ENCODE measurements at regions not wholly inside any gene's neighbourhood (a gene's known extent, or its start where the extent isn't known, plus 50 kb on each side); places are given as distances from the start of the nearest gene placed in this dataset.

DNA sequence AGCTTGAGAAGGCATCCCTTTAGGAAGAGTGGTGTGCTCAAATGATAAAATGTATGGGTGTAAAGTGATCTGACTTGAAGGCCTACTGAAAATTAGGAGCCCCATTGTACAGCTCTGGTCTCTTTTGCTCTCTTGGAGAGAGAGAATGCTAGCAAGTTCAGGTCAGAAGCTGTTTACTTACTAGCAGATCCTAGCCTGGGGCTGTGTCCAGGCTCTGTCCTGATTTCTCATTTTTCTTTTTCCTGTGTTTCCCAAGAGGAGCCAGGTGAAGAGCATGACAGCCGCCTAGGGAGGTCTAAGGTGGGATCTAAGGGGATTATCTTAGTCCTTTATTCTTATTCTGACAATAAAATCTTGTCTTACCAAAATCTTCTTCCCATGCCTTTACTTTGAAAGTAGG, 272.8 kb downstream of the NNT start:
- Histone ChIP-seq H3K4me3 (ENCODE audit: extremely low read depth, insufficient read depth, low read length, poor library complexity, severe bottlenecking) (no peak overlapping the region), H3K9me3 (ENCODE audit: control insufficient read depth, low read length) (no peaks in the 10 kb centered on the region), H3K36me3 (ENCODE audit: control insufficient read depth, insufficient read depth, low read length) (no peaks in the 10 kb centered on the region), H3K27ac (ENCODE audit: low read depth, low read length, severe bottlenecking) (no peak overlapping the region), H3K4me1 (ENCODE audit: control insufficient read depth, insufficient read depth, low read length, poor library complexity, severe bottlenecking) (peaks cover 6% of the 10 kb centered on the region)
- no CpG with 5 or more reads among the region's 1 CpG for WGBS, 2 experiments (ENCODE audit: insufficient coverage in 2 of 2)

DNA sequence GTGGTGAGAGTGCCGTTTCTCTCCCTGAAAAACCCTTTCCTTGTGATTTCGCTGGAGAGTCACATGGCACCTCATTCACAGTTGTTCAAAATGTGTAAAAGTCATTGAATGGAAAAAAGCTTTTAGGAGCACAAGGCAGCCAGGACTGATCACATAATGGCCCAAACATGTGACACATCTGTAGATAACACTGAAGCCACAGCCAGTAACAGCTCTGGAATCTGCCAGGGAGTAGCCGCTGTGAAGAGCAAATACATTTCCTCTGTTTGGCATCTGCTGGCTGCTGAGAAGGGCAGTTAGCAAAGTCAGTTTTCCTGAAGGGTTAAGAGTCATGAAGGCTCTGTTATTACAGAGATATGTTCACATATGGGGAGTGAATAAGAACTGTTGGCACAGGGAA, 271.8 kb downstream of the NNT start:
- Histone ChIP-seq H3K4me1 (ENCODE audit: control insufficient read depth, insufficient read depth, low read length, poor library complexity, severe bottlenecking) (peaks cover 6% of the 10 kb centered on the region), H3K9me3 (ENCODE audit: control insufficient read depth, low read length) (no peaks in the 10 kb centered on the region), H3K36me3 (ENCODE audit: control insufficient read depth, insufficient read depth, low read length) (no peaks in the 10 kb centered on the region), H3K4me3 (ENCODE audit: extremely low read depth, insufficient read depth, low read length, poor library complexity, severe bottlenecking) (no peak overlapping the region), H3K27ac (ENCODE audit: low read depth, low read length, severe bottlenecking) (peak overlapping the region; percentile 57)
- WGBS, 2 experiments (ENCODE audit: insufficient coverage in 2 of 2), result 42% methylated on average over 3 of the region's 3 CpGs; no CpG with 5 or more reads in 1 of the 2 experiments

DNA sequence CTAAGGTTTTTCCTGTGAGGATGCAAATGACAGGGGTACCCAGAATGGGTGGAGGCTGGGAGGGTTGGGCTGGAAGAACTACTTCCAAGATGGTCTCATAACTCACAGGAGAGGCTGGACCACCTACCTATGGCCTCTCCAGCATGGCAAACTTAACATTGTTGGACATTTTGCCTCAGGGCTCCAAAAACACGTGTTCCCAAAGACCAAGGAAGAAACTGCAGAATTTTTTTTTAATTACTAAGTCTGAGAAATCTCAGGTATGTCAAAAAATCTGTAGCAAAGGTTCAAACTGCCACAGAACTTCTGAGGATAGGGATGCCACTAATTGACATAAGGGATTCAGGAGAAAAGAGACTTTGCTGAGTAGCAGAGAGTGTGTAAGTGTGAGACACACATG, 270.8 kb downstream of the NNT start:
- 83% methylated on average over 1 of the region's 1 CpG; no CpG with 5 or more reads in 1 of the 2 experiments for WGBS, 2 experiments (ENCODE audit: insufficient coverage in 2 of 2)
- Histone ChIP-seq H3K4me1 (ENCODE audit: control insufficient read depth, insufficient read depth, low read length, poor library complexity, severe bottlenecking) (peaks cover 6% of the 10 kb centered on the region), H3K27ac (ENCODE audit: low read depth, low read length, severe bottlenecking) (no peak overlapping the region), H3K4me3 (ENCODE audit: extremely low read depth, insufficient read depth, low read length, poor library complexity, severe bottlenecking) (no peak overlapping the region), H3K36me3 (ENCODE audit: control insufficient read depth, insufficient read depth, low read length) (no peaks in the 10 kb centered on the region), H3K9me3 (ENCODE audit: control insufficient read depth, low read length) (no peaks in the 10 kb centered on the region)

DNA sequence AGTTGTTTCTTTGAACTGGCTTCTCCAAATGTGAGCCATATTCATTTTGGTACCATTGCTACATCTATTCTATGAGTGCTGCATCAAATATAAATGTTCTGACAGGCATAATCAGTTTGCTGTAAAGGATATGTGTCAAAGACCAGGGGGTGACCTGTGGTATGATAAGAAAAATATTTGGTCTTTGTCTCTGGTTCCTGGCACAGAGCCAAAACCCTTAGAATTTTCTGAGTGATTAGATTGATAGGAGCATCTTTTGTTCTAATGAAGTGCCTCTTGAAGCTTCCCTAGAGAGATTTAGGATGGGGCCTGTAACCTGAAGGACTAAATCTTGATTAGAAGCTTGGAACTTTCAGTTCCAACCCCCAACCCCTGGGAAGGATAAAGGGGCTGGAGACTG, 256.3 kb downstream of the NNT start:
- Histone ChIP-seq H3K27ac (ENCODE audit: low read depth, low read length, severe bottlenecking) (no peak overlapping the region), H3K4me1 (ENCODE audit: control insufficient read depth, insufficient read depth, low read length, poor library complexity, severe bottlenecking) (peaks cover 14% of the 10 kb centered on the region), H3K9me3 (ENCODE audit: control insufficient read depth, low read length) (no peaks in the 10 kb centered on the region), H3K4me3 (ENCODE audit: extremely low read depth, insufficient read depth, low read length, poor library complexity, severe bottlenecking) (no peak overlapping the region), H3K36me3 (ENCODE audit: control insufficient read depth, insufficient read depth, low read length) (no peaks in the 10 kb centered on the region)

DNA sequence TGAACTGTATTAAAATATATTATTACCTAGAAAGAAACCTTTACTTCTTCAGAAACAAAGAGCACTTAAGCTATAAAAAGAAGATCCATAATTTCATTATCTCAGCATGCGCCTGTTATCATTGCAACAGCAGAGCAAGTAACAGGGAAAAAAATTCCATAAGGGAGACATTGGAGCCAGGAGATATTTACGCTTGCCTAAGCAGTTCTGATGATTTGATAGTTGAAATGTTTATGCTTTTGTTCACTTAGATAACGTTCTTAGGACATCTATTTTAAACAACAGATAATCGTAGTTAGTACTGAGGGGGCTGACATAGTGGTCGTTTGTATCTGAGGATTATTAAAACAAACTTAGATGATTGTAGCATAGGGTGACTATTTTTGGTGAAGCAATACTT, 252.5 kb downstream of the NNT start:
- Histone ChIP-seq H3K27ac (ENCODE audit: low read depth, low read length, severe bottlenecking) (no peak overlapping the region), H3K4me3 (ENCODE audit: extremely low read depth, insufficient read depth, low read length, poor library complexity, severe bottlenecking) (no peak overlapping the region), H3K4me1 (ENCODE audit: control insufficient read depth, insufficient read depth, low read length, poor library complexity, severe bottlenecking) (peaks cover 14% of the 10 kb centered on the region), H3K9me3 (ENCODE audit: control insufficient read depth, low read length) (no peaks in the 10 kb centered on the region), H3K36me3 (ENCODE audit: control insufficient read depth, insufficient read depth, low read length) (no peaks in the 10 kb centered on the region)
- WGBS, 2 experiments (ENCODE audit: insufficient coverage in 2 of 2), result 50% methylated on average over 1 of the region's 5 CpGs; no CpG with 5 or more reads in 1 of the 2 experiments

DNA sequence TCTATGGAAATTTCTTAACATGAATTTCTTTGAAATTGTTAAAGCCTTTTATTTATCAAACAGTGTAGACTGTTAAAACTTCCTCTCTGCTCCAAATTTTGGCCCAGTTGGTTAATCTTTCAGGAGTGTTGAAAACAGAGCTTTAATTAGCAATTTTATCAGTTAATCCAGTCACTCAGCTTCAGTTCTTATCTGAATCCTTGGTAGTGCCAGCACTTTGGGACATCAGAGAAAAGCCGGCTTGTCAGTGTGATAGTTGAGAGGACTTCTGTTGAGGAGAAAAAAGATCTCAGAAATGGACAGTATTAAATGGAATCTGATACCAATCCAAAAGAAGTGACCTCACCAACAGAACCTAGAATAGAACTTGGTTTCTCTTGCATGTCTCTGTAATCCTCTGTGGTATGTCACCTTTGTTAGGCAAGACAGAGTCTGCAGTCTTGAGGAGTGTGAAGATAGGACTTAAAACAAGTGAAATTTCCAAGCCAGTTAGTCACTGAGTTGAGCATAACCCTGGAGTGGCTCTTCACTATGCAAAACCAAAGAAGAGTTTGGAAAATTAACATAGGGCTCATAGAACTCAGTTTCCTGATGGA, 251.8 kb downstream of the NNT start:
- peak overlapping the region; percentile 24 for H3K27ac ChIP-seq (ENCODE audit: low read depth, low read length, severe bottlenecking)
- no CpG with 5 or more reads among the region's 1 CpG for WGBS, 2 experiments (ENCODE audit: insufficient coverage in 2 of 2)
- no peaks in the 10 kb centered on the region for H3K36me3 ChIP-seq (ENCODE audit: control insufficient read depth, insufficient read depth, low read length)
- no peak overlapping the region for H3K4me3 ChIP-seq (ENCODE audit: extremely low read depth, insufficient read depth, low read length, poor library complexity, severe bottlenecking)
- H3K9me3 ChIP-seq (ENCODE audit: control insufficient read depth, low read length), result no peaks in the 10 kb centered on the region
- H3K4me1 ChIP-seq (ENCODE audit: control insufficient read depth, insufficient read depth, low read length, poor library complexity, severe bottlenecking), result peaks cover 14% of the 10 kb centered on the region

DNA sequence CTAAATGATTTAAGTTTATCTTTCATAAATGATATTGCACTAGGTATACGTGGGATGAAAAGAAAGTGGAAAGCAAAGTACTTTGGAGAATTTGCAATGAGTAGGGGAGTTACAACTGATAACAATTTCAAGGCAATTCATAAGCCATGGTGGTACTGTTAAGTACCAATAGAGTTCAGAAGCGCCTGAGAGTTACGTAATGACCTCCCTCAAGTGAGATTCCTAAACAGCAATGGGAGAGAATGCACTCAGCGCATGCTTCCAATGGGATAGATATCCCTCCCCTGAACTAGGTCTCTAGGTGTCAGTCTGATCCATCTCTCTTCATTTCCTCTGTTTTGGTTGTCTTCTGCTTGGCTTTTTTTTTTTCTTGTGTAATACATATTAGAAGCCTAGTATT, 249.3 kb downstream of the NNT start:
- Histone ChIP-seq H3K27ac (ENCODE audit: low read depth, low read length, severe bottlenecking) (no peak overlapping the region), H3K4me1 (ENCODE audit: control insufficient read depth, insufficient read depth, low read length, poor library complexity, severe bottlenecking) (peaks cover 14% of the 10 kb centered on the region), H3K4me3 (ENCODE audit: extremely low read depth, insufficient read depth, low read length, poor library complexity, severe bottlenecking) (no peak overlapping the region), H3K9me3 (ENCODE audit: control insufficient read depth, low read length) (no peaks in the 10 kb centered on the region), H3K36me3 (ENCODE audit: control insufficient read depth, insufficient read depth, low read length) (no peaks in the 10 kb centered on the region)
- 93 to 100% methylated on average over 3 to 4 of the region's 4 CpGs for WGBS, 2 experiments (ENCODE audit: insufficient coverage in 2 of 2)

DNA sequence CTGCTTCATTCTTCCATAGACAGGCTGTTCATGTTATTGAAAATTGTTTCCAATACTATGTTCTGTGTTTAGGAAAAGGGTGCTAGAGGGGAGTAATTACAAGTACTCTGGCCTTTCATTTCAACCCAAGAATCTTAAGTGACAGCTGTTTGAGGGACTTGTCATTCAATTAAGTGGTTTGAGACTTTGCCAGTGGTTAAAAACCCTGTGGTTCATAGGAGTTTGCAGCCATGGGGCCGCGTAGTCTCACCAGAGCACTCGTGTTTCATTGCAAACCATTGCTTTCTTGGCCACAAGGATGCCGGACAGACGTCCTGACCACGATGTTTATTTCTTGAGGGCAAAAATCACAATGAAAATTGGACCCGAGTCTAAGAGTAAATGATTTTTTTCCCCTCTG, 248.8 kb downstream of the NNT start:
- WGBS, 2 experiments (ENCODE audit: insufficient coverage in 2 of 2), result 87 to 96% methylated on average over 6 to 7 of the region's 7 CpGs
- Histone ChIP-seq H3K4me3 (ENCODE audit: extremely low read depth, insufficient read depth, low read length, poor library complexity, severe bottlenecking) (no peak overlapping the region), H3K4me1 (ENCODE audit: control insufficient read depth, insufficient read depth, low read length, poor library complexity, severe bottlenecking) (peaks cover 14% of the 10 kb centered on the region), H3K27ac (ENCODE audit: low read depth, low read length, severe bottlenecking) (no peak overlapping the region), H3K9me3 (ENCODE audit: control insufficient read depth, low read length) (no peaks in the 10 kb centered on the region), H3K36me3 (ENCODE audit: control insufficient read depth, insufficient read depth, low read length) (no peaks in the 10 kb centered on the region)

DNA sequence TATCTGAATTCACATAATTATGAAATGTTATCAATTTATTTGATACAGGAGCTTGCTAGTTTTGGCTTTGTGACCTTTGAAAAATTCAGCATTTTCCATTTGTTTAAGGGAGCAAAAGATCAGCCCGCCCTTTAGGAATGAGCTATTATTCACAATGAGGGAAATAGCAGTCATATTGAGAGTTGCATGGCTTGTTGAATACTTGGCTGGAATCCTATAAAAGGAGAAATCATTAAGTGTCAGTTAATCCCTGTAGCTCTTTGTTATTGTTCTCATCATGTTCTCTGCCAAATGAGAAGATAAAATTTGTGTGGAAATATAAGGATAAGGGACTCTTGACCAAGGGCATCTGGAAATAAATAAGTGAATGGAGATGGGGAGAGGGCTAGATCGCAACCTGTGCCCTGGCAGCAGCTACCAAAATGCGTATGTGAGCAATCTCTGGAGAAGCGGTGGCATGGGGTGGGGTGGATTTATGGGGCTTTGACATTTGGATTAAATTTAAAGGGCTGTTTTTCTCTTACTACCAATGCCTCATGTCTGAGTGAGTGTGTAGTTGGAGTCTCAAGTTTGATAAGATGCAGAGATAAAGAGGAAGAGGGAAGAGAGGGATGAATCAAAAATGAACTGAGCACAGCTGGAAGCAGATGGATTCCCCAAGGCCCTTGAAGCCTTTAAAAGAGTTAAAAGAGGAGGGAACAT, 237.6 kb downstream of the NNT start:
- H3K4me3 ChIP-seq (ENCODE audit: extremely low read depth, insufficient read depth, low read length, poor library complexity, severe bottlenecking), result no peak overlapping the region
- H3K36me3 ChIP-seq (ENCODE audit: control insufficient read depth, insufficient read depth, low read length), result no peaks in the 10 kb centered on the region
- H3K9me3 ChIP-seq (ENCODE audit: control insufficient read depth, low read length), result no peaks in the 10 kb centered on the region
- WGBS, 2 experiments (ENCODE audit: insufficient coverage in 2 of 2), result 96 to 100% methylated on average over 4 of the region's 4 CpGs
- no peak overlapping the region for H3K27ac ChIP-seq (ENCODE audit: low read depth, low read length, severe bottlenecking)
- H3K4me1 ChIP-seq (ENCODE audit: control insufficient read depth, insufficient read depth, low read length, poor library complexity, severe bottlenecking), result no peaks in the 10 kb centered on the region

DNA sequence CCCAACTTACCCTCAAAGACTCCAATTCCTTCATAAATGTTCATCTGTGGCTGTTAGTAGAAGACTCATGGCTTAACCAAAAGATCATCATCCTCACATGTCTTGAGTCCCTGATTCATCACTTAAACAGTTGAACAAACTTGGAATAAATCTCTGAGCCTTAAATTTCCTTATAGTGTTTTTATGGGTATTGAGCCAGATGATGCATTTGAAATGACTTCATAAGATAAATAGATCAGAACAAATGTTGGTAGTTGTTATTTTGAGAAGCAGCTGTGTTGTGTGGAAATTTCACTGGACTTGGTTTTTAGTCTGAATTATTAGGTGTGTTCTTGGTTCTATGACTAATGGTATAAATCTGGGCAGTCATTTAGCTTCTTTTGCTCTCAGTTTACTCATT, 236.2 kb downstream of the NNT start:
- Histone ChIP-seq H3K9me3 (ENCODE audit: control insufficient read depth, low read length) (no peaks in the 10 kb centered on the region), H3K4me1 (ENCODE audit: control insufficient read depth, insufficient read depth, low read length, poor library complexity, severe bottlenecking) (no peaks in the 10 kb centered on the region), H3K4me3 (ENCODE audit: extremely low read depth, insufficient read depth, low read length, poor library complexity, severe bottlenecking) (no peak overlapping the region), H3K36me3 (ENCODE audit: control insufficient read depth, insufficient read depth, low read length) (no peaks in the 10 kb centered on the region), H3K27ac (ENCODE audit: low read depth, low read length, severe bottlenecking) (no peak overlapping the region)

DNA sequence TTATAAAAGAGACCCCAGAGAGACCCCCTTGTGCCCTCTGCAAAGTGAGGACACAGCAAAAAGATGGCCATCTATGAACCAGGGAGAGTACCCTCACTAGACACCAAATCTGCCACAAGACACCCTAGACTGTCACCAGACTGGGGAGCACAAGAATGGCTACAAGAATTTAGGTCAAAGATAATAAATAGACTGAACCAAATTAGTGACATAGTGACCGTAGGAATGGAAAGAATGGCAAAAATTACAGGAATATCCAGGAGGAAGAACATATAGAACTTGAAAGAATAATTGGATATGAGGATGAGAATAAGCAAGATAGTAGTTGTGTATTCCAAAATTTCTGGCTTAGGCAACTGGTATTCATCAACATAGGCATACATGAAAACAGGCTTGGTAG, 235.0 kb downstream of the NNT start:
- Histone ChIP-seq H3K27ac (ENCODE audit: low read depth, low read length, severe bottlenecking) (no peak overlapping the region), H3K36me3 (ENCODE audit: control insufficient read depth, insufficient read depth, low read length) (no peaks in the 10 kb centered on the region), H3K4me3 (ENCODE audit: extremely low read depth, insufficient read depth, low read length, poor library complexity, severe bottlenecking) (no peak overlapping the region), H3K9me3 (ENCODE audit: control insufficient read depth, low read length) (no peaks in the 10 kb centered on the region), H3K4me1 (ENCODE audit: control insufficient read depth, insufficient read depth, low read length, poor library complexity, severe bottlenecking) (no peaks in the 10 kb centered on the region)
- WGBS, 2 experiments (ENCODE audit: insufficient coverage in 2 of 2), result 71 to 89% methylated on average over 1 of the region's 1 CpG
